Ishikawa (cell line): ENCODE measurements at regions not wholly inside any gene's neighbourhood (a gene's known extent, or its start where the extent isn't known, plus 50 kb on each side); places are given as distances from the start of the nearest gene placed in this dataset.

Experiments
- CEBPB ChIP-seq: IDR thresholded peaks from 2 replicates; pipeline ENCODE4 v1.6.1; 2012
- EP300 ChIP-seq: IDR thresholded peaks from 2 replicates; pipeline ENCODE4 v1.6.1; 2012; ENCODE audit warnings: borderline replicate concordance
- FOXM1 ChIP-seq: IDR thresholded peaks from 2 replicates; pipeline ENCODE4 v1.6.1; 2012; ENCODE audit warnings: low read depth, borderline replicate concordance
- RAD21 ChIP-seq: IDR thresholded peaks from 2 replicates; pipeline ENCODE4 v1.6.1; 2012; ENCODE audit warnings: low read depth
- REST ChIP-seq: IDR thresholded peaks from 2 replicates; pipeline ENCODE4 v1.6.1; 2012; ENCODE audit warnings: low read depth, mild to moderate bottlenecking
- USF1 ChIP-seq: IDR thresholded peaks from 2 replicates; pipeline ENCODE4 v1.6.1; 2012
- YY1 ChIP-seq: IDR thresholded peaks from 2 replicates; pipeline ENCODE4 v1.6.1; 2012; ENCODE audit warnings: low read depth
- TF ChIP-seq, protein P1 (sequence below): IDR thresholded peaks from 2 replicates; pipeline ENCODE4 v1.6.1; 2012

- TF ChIP-seq CEBPB (no peak), RAD21 (no peak), YY1 (no peak), USF1 (no peak), EP300 (no peak), FOXM1 (no peak), REST (no peak)
- TF ChIP-seq, protein P1, sequence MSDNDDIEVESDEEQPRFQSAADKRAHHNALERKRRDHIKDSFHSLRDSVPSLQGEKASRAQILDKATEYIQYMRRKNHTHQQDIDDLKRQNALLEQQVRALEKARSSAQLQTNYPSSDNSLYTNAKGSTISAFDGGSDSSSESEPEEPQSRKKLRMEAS, result no peak
These were observed 165.5 kb upstream of the PLXNC1 start for GRCh38 chr12:93982771-93983315.
